GM21717 (cell line): ENCODE measurements at regions not wholly inside any gene's neighbourhood (a gene's known extent, or its start where the extent isn't known, plus 50 kb on each side); places are given as distances from the start of the nearest gene placed in this dataset.
"Not testable (repeated sequence)": the region's sequence is repeated elsewhere in the genome, so short reads cannot be mapped to it uniquely, and the experiment has no call there.

Source experiments
- ATAC-seq: cut with Tn5 transposase; IDR thresholded peaks from one replicate; pipeline ENCODE4 v1.9.1; 2021; ENCODE audit warnings: mild to moderate bottlenecking, moderate library complexity; ENCODE audit not compliant: unreplicated experiment

DNA sequence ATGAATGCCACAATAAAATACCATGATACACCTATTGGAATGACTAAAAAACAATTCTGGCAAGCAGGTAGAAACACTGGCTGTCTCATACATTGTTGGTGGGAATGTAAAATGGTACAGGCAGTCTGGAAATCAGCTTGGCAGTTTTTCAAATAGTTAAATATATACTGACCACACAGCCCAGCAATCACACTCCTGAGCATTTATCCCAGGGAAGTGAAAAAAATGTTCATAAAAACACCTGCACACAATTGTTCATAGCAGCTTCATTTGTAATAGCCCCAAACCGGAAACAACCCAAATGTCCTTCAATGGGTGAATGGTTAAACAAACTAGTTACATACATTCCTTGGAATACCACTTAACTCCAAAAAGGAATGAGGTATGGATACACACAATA lies 137.2 kb downstream of the TFCP2L1 start:
- ATAC-seq, result no peak

DNA sequence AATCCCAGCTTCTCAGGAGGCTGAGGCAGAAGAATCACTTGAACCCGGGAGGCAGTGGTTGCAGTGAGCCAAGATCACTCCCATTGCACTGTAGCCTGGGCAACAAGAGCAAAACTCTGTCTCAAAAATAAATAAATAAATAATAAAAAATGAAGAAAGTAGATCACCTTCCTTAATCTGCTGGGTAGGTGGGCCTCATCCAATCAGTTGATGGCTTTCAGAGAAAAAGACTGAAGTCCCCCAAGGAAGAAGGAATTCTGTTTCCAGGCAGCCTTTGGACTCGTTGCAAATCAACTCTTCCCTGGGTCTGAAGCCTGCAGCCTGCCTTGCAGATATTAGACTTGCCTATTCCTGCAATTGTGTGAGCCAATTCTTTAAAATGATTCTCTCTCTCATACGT lies 136.5 kb downstream of the TFCP2L1 start:
- no peak for ATAC-seq

DNA sequence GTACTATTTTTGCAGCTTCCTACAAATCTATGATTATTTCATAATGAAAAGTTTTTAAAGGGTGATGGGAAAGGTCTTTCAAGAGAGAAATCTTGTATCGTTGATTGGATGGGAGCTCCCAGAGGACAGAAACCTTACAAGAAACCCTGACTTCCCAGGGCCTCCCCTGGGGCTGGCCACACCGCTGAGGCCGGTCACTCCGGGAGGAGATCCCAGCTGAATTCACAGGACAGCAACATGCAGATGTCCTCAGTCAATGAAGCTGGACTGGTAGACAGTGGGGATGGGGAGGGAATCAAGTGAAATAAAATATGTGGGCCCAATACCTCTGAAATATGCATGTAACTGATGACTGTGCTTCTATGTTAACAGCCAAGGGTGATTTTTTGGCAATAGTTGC lies 135.6 kb downstream of the TFCP2L1 start:
- no peak for ATAC-seq

DNA sequence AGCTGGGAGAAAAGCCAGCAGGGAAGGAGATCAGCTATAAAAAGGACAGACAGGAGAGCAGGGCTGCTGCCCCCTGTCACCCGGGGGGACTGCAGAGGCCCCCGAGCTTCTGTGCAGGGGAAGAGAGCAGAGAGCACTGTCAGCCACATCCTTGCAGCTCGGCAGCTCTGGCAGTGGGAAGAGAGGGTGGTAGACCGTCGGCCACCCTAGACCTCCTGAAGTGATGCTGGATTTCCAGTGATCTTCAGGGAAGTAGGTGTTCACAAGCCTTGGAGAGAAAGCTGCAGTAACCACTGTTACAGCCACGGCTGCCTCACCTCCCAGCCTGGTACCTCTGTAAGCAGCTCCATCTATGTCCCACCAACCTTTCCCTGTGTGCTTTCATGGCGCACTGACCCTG lies 134.9 kb downstream of the TFCP2L1 start:
- no peak for ATAC-seq

DNA sequence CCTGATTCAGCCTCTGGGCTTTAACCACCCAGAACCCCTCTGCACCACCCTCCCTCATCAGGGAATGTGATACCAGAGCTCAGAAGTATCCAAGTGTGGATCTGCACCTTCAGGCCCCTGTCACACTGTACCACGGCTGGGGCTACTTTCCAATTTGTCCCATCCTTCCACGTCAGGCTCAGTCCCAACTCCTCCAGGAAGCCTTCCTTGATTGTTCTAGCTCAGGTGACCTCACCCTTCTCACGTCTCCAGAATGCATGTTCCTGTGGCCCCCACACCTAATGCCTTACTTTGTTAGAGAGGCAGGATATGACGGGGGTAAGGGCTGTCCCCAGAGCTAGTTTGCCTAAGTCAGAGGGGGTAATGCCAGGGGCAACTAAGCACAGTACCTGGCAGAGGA lies 134.3 kb downstream of the TFCP2L1 start:
- ATAC-seq, result no peak

DNA sequence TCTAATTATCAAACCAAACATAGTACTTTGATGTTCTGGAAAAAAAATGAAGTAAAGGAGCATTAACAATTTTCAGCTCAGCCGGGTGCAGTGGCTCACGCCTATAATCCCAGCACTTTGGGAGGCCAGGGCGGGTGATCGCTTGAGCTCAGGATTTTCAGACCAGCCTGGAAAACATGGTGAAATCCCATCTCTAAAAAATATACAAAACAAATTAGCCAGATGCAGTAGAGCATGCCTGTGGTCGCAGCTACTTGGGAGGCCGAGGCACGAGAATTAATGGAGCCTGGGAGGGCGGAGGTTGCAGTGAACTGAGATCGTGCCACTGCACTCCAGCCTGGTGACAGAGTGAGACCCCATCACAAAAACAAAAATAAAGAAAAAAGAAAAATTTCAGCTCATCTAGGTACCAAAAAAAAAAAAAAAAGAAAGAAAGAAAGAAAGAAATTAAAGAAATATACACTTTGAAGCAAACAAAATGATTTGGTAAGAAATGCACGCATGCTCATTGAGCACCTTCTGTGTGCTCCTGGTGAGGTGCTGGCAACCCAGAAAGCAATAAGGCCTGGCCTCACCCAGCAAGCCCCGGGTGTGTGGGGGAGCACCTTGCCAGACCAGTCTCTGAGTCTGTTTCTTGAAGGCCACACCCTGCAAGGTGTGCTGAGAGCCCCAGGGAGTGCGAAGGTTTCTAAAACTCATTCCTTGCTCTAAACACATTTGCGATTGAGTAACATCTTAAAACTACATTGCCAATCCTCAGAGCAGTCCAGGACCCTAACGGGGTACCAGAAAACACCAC lies 133.5 kb downstream of the TFCP2L1 start:
- no peak for ATAC-seq

DNA sequence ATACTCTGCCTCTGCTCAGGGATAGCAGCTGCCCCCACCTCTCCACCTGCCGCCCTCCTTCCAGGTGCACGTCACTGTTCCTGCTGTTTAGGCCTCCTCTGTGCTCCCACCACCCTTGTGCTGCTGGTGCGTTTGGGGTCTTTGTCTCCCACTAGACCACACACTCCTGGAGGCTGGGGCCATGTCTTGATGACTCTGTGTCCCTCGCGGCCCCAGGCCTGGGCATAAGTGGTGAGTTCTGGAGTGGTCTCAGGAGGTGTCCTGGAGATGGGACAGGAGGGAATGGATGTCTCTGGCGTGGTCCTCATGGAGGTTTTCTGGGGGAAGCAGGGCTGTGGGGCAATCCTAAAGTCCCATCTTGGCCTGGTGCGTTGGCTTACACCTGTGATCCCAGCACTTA lies 132.1 kb downstream of the TFCP2L1 start:
- ATAC-seq, result no peak

DNA sequence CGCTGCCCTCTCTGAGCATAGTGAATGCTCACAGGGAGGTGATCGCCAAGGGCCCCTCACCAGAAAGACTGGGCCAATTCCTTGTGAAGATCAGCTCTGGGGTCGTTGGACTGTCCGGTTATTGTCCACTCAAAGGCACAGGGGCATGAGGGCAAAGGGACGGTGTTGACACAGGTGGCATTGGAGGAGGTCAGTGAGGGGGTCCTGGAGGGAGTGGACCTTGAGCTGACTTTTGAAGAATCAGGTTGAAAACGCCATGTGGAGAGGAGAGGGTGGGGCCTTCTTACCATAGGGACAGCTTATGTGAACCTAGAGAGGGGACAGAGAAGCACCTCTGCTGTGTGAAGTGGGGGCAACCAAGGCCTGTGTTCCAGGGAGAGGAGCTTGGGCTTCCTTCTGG lies 131.5 kb downstream of the TFCP2L1 start:
- ATAC-seq, result no peak

DNA sequence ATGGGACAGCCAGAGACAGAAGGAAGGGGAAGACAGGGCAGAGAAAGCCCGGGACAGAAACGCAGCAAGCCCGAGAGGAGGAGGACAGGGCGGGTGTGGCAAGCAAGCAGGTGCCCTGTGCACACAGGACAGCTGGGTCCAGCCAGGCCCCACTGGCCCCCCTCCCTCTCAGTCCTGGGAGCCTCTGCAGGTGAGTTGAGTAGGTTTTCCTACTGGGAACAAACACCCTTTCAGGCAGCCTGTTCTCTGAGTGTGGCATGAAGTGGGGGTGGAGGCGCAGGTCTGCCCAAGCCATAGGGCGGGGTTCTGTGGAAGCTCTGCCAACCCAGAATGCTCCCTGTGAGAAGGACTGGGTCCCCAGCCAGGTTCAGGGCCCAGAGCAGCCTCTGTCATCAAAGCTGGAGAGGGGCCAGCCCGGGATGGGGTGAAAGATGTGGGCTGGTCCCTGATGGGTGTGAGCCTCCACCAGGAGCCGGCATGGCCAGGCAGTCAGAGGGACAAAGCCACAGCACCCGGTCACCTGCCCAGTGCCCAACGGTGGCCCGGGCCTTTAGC lies 129.4 kb downstream of the TFCP2L1 start:
- no peak for ATAC-seq

DNA sequence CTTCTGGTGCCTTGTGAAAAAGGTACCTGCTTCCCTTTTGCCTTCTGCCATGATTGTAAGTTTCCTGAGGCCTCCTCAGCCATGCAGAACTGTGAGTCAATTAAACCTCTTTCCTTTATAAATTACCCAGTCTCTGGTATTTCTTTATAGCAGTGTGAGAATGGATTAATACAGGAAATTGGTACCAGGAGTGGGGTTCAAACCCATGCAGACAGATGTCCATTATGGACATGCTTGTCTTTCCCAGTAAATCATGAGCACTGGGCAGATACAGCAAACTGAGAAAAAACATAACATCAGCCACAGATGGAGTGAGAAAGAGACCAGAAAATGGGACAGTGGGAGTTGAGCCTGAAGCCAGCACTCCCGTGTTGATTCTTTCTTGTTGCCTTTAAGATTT lies 127.5 kb downstream of the TFCP2L1 start:
- not testable (repeated sequence) for ATAC-seq

DNA sequence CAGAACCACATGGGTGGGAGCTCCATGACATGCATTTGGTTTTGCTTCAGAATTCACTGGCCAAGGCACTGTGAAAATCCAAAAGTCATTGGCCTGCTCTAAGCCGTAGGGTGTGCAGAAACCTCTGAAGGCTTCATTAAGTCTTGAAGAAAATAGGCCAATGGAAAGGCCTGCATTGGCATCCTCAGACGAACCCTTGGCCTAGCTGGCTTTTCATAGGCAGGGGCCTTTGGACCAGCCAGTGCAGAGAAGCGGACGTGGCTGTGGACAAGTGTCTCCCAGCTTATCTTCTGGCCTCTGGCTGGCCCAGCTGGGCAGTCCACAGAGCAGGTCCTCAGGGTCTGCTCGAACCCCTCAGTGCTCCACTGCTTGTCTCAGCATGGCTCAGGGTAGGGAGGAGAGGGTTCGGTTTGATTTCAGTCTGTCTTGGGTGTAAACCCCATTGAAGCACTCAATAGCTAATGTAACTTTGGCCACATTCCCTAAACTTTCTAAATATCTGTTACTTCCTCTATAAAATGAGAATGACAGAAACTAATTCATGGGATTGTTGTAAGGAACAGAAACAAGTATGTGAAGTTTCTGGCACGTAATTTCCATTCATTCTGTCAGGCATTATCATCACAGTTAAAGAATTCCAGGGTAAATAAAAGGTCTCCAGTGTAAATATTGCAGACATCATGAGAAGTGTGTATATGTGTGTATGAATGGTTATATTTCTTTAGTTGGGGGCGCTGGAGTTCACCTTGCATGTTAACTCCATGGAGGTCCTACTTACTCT lies 125.5 kb downstream of the TFCP2L1 start:
- no peak for ATAC-seq

DNA sequence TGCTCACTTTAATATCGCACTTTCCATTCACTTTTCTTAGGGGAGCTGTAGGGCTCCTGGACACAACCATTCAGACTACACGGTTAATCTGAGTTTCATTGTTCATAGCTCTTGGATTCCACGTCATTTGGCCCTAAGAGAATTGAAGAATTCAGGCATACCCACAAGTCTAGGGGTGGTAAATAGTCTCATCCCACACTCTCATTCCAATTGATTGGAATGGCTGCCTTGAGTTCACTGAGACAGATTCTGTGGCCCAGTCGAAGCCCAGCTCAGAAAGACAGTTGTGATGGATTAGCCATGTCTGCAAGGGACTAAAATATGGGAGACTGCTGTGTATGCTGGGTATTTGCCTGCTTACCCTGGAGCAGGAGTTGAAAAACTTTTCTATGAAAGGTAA lies 124.6 kb downstream of the TFCP2L1 start:
- ATAC-seq, result no peak

DNA sequence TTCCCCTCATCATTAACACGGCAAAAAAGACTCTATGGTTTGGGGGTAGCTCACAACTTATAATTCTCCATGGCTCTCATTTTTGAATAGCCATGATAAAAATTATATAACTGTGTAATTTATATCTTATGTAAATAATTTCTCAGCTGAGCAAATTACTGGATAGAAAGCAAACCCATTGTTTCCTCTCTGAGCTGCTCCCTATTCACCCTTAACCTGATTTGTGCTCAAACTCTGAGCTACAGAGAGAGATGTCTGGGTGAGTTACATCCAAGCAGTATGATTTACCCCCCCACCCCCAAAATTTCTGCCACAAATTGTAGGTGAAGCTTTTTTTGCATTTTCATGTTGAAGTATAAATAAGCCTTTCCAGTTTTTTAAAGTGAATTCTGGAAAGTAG lies 123.7 kb downstream of the TFCP2L1 start:
- no peak for ATAC-seq

DNA sequence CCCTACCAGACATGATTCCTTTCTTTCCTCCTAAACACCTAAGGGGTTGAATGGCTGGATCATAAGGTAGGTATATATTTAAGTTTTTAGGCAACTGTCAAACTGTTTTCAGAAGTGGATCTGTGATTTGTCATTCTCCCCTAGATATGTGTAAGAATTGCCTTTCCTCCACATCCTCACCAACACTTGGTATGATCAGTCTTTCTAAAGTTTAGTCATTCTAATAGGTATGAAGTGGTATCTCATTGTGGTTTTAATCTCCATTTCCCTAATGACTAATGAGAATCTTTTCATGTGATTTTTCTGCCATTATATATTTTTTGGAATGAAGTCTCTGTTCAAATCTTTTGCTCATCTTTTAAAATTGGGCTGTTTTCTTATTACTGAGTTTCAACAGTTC lies 122.1 kb downstream of the TFCP2L1 start:
- ATAC-seq, result no peak

DNA sequence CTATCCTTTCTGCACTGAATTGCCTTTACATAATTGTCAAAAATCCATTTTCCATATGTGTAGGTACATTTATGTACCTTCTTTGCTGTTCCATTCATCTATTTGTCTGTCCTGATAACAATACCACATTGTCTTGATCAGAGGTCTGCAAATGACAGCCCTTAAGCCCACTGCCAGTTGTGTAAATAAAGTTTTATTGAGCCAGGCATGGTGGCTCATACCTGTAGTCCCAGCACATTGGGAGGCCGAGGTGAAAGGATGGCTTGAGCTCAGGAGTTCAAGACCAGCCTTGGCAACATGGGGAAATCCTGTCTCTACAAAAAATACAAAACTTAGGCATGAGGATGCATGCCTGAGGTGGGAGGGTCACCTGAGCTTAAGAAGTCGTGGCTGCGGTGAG lies 121.0 kb downstream of the TFCP2L1 start:
- no peak for ATAC-seq

DNA sequence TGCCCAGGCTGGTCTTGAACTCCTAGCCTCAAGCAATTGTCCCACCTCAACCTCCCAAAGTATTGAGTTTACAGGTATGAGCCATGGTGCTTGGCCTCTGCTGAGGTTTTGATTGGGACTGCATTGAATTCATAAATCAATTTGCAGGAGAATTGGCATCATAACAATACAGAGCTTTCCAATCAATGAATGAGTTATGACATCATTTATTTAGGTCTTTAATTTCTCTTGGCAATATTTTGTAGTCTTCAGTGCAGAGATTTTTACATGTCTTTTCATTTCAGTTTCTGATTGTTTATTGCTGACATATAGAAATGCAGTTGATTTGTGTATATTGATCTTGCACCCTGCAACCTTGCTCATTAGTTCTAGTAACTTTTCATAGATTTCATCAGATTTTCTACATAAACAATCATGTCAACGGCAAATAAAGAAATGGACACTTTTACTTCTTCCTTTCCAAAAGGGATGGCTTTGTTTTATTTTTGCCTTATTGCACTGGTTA lies 119.9 kb downstream of the TFCP2L1 start:
- no peak for ATAC-seq
